HG03060 (cell line): ENCODE measurements at regions not wholly inside any gene's neighbourhood (a gene's known extent, or its start where the extent isn't known, plus 50 kb on each side); places are given as distances from the start of the nearest gene placed in this dataset.
"Not testable (repeated sequence)": the region's sequence is repeated elsewhere in the genome, so short reads cannot be mapped to it uniquely, and the experiment has no call there.

ENCODE experiments used
- ATAC-seq: cut with Tn5 transposase; IDR thresholded peaks from one replicate; pipeline ENCODE4 v1.9.1; 2021; ENCODE audit warnings: low read depth, moderate number of reproducible peaks; ENCODE audit not compliant: unreplicated experiment

GRCh38 chr2:225270053-225270452 lies 129.5 kb upstream of the NYAP2 start:
- ATAC-seq: no peak

GRCh38 chr2:225254363-225254762 lies 145.1 kb upstream of the NYAP2 start:
- no peak for ATAC-seq

- no peak for ATAC-seq
Measured at GRCh38 chr2:225244933-225245332, 154.6 kb upstream of the NYAP2 start.

DNA sequence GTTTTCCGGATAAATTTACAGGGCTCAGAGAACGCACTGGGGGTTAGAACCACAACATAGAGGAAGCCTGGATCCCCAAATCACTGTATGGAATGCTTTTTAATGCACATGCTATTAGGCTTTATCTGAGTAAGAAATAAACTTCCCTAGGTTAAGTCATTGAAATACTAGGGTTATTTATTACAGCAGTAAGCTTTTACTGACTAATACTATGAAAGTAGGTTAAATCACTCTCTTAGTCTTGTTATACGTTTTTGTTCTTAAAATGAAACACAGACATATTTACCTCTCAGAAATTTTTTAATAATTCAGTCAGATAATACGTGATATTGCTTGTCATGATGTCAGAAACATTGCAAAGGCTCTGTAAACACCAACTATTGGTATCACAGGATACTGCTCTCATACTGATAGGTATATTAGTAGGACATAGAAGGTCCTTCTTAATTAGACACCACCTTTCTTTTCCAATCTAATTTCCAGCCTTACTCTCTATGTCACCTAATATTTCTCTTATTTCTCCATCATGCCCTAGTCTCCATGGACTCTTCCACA lies 162.7 kb upstream of the NYAP2 start:
- no peak for ATAC-seq

DNA sequence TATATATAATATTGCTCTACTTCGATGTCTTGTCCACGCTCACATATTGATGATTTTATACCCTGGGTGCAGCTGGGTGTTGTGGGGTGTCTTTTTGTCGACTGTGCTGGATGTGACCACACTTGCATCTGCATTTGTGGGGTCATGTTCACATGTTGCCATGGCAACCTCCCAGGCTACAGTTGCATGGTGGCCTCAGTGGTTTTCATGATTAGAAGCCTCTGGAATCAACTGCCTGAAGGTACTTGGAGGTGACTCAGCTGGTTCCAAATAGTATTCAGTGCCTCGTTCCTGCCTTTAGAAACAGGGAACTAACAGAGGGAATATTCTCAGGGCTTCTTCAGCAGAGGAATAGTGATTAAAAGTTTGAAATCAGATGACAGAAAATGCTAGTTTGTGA lies 166.3 kb upstream of the NYAP2 start:
- ATAC-seq: no peak

- no peak for ATAC-seq
Measured at GRCh38 chr2:225231900-225232299, 167.6 kb upstream of the NYAP2 start.

DNA sequence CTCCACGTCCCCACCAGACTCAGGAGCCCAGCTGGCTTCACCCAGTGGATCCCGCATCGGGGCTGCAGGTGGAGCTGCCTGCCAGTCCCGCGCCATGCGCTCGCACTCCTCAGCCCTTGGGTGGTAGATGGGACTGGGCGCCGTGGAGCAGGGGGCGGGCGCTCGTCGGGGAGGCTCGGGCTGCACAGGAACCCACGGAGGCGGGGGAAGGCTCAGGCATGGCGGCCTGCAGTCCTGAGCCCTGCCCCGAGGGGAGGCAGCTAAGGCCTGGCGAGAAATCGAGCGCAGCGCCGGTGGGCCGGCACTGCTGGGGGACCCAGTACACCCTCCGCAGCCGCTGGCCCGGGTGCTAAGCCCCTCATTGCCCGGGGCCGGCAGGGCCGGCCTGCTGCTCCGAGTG lies 170.2 kb upstream of the NYAP2 start:
- ATAC-seq: not testable (repeated sequence)

- no peak for ATAC-seq
Measured at GRCh38 chr2:225226441-225226840, 173.1 kb upstream of the NYAP2 start.

GRCh38 chr2:225223301-225223700 lies 176.2 kb upstream of the NYAP2 start:
- ATAC-seq: no peak

DNA sequence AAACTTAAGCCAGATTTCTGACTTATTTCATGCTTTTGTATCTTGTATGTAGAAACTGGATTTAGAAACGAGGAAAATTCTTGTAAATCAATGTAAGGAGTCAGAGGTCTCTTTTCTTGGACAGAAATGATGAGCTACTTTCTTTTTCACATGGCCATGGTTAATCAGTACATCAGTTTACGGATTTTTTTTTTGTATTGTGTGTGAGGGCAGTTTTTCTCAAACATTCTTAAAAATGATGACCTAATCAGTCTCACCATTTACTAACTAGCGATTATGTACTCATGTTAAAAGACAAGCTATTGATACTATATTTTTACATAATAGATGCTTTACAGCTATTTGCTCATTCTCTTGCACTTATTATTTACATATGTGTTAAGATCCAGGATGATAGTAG lies 165.2 kb upstream of the DOCK10 start:
- ATAC-seq: no peak

DNA sequence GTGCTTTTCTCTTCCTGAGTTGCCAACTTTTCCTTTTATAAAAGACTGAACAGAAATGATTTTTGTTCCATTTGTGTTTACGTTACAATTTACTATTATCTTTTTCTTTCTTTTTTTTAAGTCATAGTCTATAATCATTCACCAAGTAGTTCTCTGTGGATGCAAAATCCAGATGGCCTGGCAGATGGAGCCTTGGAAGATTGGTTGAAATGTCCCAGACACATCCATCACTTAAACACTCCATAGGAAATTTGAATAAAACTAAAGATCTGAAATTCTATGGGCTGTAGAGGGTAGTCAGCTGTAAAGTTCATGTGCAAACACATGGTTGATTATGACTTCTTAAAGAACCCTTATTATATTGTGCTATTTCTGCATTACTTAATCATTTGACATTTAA lies 164.8 kb upstream of the DOCK10 start:
- ATAC-seq: no peak

DNA sequence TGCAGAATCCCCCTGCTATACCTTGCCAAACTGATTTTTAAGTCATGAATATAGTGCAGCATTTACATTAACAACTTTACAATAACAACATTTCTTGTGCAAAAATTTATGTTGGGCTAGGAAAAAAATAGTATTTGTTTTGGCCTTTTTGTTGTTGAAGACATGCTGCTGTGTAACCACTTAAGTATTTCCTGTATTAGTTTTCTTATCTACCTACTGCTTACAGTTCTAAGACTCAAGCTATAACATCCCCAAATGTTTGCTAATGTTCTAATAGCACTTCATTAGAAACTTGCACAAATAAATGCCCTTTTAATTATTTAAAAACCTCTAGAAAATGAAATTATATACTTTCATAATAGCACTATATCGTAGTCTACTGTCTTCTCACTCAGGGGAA lies 154.3 kb upstream of the DOCK10 start:
- no peak for ATAC-seq

DNA sequence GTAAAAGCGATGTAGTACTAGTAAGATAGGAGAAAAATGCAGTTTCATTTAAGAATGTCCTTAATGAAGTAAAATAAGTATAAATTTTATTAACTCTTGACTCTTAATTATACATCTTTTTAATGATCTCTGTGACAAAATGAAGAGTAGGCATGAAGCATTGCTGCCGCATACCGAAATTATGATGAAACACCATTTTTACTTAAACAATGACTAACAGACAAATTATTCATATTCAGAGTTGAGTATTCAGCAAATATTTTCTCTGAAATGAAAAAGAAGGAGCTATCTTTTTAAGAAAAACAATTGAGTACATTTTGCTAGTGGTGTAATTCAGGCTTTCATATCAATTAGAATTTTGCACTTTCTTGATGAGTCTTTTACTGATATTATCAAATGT lies 150.6 kb upstream of the DOCK10 start:
- no peak for ATAC-seq

- no peak for ATAC-seq
Measured at GRCh38 chr2:225190987-225191386, 148.7 kb upstream of the DOCK10 start.

GRCh38 chr2:225184948-225185347 lies 142.7 kb upstream of the DOCK10 start:
- no peak for ATAC-seq

- ATAC-seq: no peak
Measured at GRCh38 chr2:225182126-225182525, 139.9 kb upstream of the DOCK10 start.

DNA sequence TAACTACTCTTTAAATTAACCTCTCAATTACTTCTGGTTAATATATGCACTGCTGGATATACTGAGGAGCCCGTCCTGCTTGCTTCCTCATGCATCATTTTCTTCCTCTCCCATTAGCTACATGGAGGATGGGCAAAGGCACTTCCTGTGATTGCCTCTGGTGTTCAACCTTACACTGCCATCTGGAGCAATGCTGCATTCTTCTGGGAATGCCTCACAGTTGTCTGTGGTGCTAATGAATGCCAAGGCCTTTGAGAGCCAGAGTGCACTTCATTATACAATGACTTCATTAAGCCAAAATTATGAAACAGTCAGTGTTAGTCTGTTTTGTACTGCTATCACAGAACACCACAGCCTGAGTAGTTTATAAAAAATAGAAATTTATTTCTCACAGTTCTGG lies 134.8 kb upstream of the DOCK10 start:
- ATAC-seq: no peak

DNA sequence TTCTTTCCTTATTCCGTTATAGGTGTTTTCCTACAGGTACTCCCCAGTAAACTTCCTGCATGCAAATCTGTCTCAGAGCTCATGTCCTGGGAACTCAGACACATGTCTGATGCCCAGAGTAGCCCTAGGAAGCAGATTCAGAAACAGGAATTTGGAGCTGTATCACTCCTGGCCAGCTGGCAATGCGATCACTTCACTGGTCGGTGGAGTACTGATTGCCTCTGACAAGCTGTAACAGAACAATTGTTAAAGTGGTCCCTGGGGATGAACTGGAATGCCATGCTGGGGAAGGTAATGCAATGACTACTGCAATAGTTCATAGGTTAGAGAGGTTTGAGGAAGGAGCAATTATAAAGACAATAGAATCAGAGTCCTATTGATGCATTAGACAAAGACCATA lies 131.6 kb upstream of the DOCK10 start:
- no peak for ATAC-seq

- ATAC-seq: no peak
Measured at GRCh38 chr2:225171350-225171749, 129.1 kb upstream of the DOCK10 start.

GRCh38 chr2:225170162-225170561 lies 127.9 kb upstream of the DOCK10 start:
- no peak for ATAC-seq

DNA sequence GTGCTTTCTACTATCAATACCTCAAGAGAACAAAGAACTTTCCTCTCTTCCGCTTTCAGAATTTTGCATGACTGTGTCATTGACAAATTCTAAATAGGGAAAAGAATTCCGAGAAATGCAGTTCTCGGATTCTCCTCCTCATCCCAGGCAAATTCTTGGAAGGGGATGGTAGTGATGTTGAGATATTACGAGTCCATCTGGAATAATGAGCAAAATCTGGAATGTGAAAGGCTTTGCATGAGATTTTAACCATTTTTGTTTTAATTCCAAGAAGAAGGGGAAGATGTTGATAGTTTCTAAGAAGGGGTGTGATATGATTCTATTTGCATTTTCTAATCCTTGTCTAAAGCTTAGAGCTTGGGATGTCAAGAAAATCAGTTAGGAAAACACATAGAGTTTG lies 127.1 kb upstream of the DOCK10 start:
- no peak for ATAC-seq

- no peak for ATAC-seq
Measured at GRCh38 chr2:225165052-225165451, 122.8 kb upstream of the DOCK10 start.

GRCh38 chr2:225164401-225165050 lies 122.3 kb upstream of the DOCK10 start:
- ATAC-seq: no peak
